Ishikawa (cell line): ENCODE measurements at regions not wholly inside any gene's neighbourhood (a gene's known extent, or its start where the extent isn't known, plus 50 kb on each side); places are given as distances from the start of the nearest gene placed in this dataset.

Experiments
- EP300 ChIP-seq: IDR thresholded peaks from 2 replicates; pipeline ENCODE4 v1.6.1; 2012; ENCODE audit warnings: borderline replicate concordance
- REST ChIP-seq: IDR thresholded peaks from 2 replicates; pipeline ENCODE4 v1.6.1; 2012; ENCODE audit warnings: low read depth, mild to moderate bottlenecking
- TCF12 ChIP-seq: IDR thresholded peaks from 2 replicates; pipeline ENCODE4 v1.6.1; 2012; ENCODE audit warnings: low read depth

- TF ChIP-seq TCF12 (no peak), EP300 (no peak), REST (no peak)
These were observed 766.7 kb downstream of the ZBBX start for GRCh38 chr3:166613365-166613764.
